ENCODE measurements at regions not wholly inside any gene's neighbourhood (a gene's known extent, or its start where the extent isn't known, plus 50 kb on each side); places are given as distances from the start of the nearest gene placed in this dataset.
"Not testable (repeated sequence)": the region's sequence is repeated elsewhere in the genome, so short reads cannot be mapped to it uniquely, and the experiment has no call there.

- Histone ChIP-seq H3K4me3 (no peak overlapping the region), H2AFZ (ENCODE audit: control insufficient read depth, low read depth, low read length) (no peak overlapping the region), H3K36me3 (ENCODE audit: control insufficient read depth in 2 of 2, insufficient read depth in 2 of 2, low read length in 1 of 2) (no peaks in the 10 kb centered on the region), H3K27ac (ENCODE audit: control insufficient read depth, insufficient read depth) (no peak overlapping the region), H4K20me1 (ENCODE audit: control insufficient read depth, insufficient read depth) (no peaks in the 10 kb centered on the region), H3K79me2 (ENCODE audit: control insufficient read depth, insufficient read depth, low read length) (no peaks in the 10 kb centered on the region), H3K9me3 (replicated peaks; ENCODE audit: control insufficient read depth, insufficient read depth, low read length) (no peaks in the 10 kb centered on the region), H3K4me2 (ENCODE audit: control insufficient read depth, insufficient read depth) (no peak overlapping the region), H3K9ac (ENCODE audit: control insufficient read depth, insufficient read depth, low read length) (no peak overlapping the region), H3K27me3 (replicated peaks in 1 of 2; ENCODE audit: control insufficient read depth in 2 of 2, insufficient read depth in 2 of 2, low read length in 1 of 2) (no peaks in the 10 kb centered on the region), H3K4me1 (ENCODE audit: control insufficient read depth, insufficient read depth, low read length) (no peaks in the 10 kb centered on the region)
- TF ChIP-seq GATAD2B (conservative IDR thresholded peaks at IDR 0.05; ENCODE audit: low read depth) (no peak), USF1 (IDR thresholded peaks at IDR 0.05; ENCODE audit: borderline replicate concordance, extremely low read length, insufficient read depth, low read depth, low read length) (no peak), RAD21 (IDR thresholded peaks at IDR 0.05; ENCODE audit: insufficient read depth, low read depth, low read length) (no peak), ZNF207 (IDR thresholded peaks at IDR 0.05; ENCODE audit: borderline replicate concordance) (no peak), CBX5 (IDR thresholded peaks at IDR 0.05; ENCODE audit: low read depth) (no peak)
- FAIRE-seq (no peak), ATAC-seq (no peak), DNase-seq (ENCODE audit: low read depth, low spot score) (no peak)
- ChIA-PET RAD21 (ENCODE audit: unreplicated experiment) (no interaction called here), CTCF (no interaction called here), SMC1A (ENCODE audit: uncharacterized antibody, unreplicated experiment) (no interaction called here), POLR2A (no interaction called here)
- WGBS (ENCODE audit: insufficient coverage, insufficient replicate concordance, low lambda C conversion rate, missing lambda C conversion rate), result 0% methylated on average over 1 of the region's 1 CpG
- no TSS peak for BruUV-seq (replicated peaks)
- in situ Hi-C loops (cut with MboI), result no loop called here
- intact Hi-C loops (cut with micrococcal nuclease; ENCODE audit: unreplicated experiment), result no loop called here
These were observed 128.6 kb downstream of the DCLK3 start for GRCh38 chr3:36635731-36636130.

- H3K9ac ChIP-seq (ENCODE audit: control insufficient read depth, insufficient read depth, low read length); ATAC-seq; H3K27me3 ChIP-seq (replicated peaks in 1 of 2; ENCODE audit: control insufficient read depth in 2 of 2, insufficient read depth in 2 of 2, low read length in 1 of 2); RAD21 ChIA-PET (ENCODE audit: unreplicated experiment); SMC1A ChIA-PET (ENCODE audit: uncharacterized antibody, unreplicated experiment); H3K4me3 ChIP-seq; DNase-seq (ENCODE audit: low read depth, low spot score); H3K4me2 ChIP-seq (ENCODE audit: control insufficient read depth, insufficient read depth); in situ Hi-C loops (cut with MboI); BruUV-seq (replicated peaks); H2AFZ ChIP-seq (ENCODE audit: control insufficient read depth, low read depth, low read length); H3K4me1 ChIP-seq (ENCODE audit: control insufficient read depth, insufficient read depth, low read length); H3K9me3 ChIP-seq (replicated peaks; ENCODE audit: control insufficient read depth, insufficient read depth, low read length); H3K36me3 ChIP-seq (ENCODE audit: control insufficient read depth in 2 of 2, insufficient read depth in 2 of 2, low read length in 1 of 2); intact Hi-C loops (cut with micrococcal nuclease; ENCODE audit: unreplicated experiment); FAIRE-seq; H3K79me2 ChIP-seq (ENCODE audit: control insufficient read depth, insufficient read depth, low read length); H3K27ac ChIP-seq (ENCODE audit: control insufficient read depth, insufficient read depth); POLR2A ChIA-PET; H4K20me1 ChIP-seq (ENCODE audit: control insufficient read depth, insufficient read depth); CTCF ChIA-PET: not testable (repeated sequence)
- WGBS (ENCODE audit: insufficient coverage, insufficient replicate concordance, low lambda C conversion rate, missing lambda C conversion rate), result 80% methylated on average over 38 of the region's 39 CpGs
These were observed 130.5 kb downstream of the DCLK3 start for GRCh38 chr3:36633897-36634296.

Measured in GM12878 (cell line).